ENCODE measurements at regions not wholly inside any gene's neighbourhood (a gene's known extent, or its start where the extent isn't known, plus 50 kb on each side); places are given as distances from the start of the nearest gene placed in this dataset.

- FAIRE-seq = no peak
Observed at GRCh38 chr4:141409556-141409955, 188.9 kb downstream of the ZNF330 start.

- FAIRE-seq = no peak
Observed at GRCh38 chr4:141410839-141411238, 190.1 kb downstream of the ZNF330 start.

GRCh38 chr4:141411936-141412335, 191.2 kb downstream of the ZNF330 start:
- FAIRE-seq = no peak

- no peak for FAIRE-seq
Observed at GRCh38 chr4:141413366-141413765, 192.7 kb downstream of the ZNF330 start.

- no peak for FAIRE-seq
Observed at GRCh38 chr4:141415651-141416050, 195.0 kb downstream of the ZNF330 start.

- FAIRE-seq = no peak
Observed at GRCh38 chr4:141416219-141416618, 195.5 kb downstream of the ZNF330 start.

GRCh38 chr4:141416677-141417363, 196.1 kb downstream of the ZNF330 start:
- no peak for FAIRE-seq

GRCh38 chr4:141417387-141417786, 196.7 kb downstream of the ZNF330 start:
- no peak for FAIRE-seq

- no peak for FAIRE-seq
Observed at GRCh38 chr4:141425124-141425523, 204.4 kb downstream of the ZNF330 start.

- no peak for FAIRE-seq
Observed at GRCh38 chr4:141427726-141428296, 207.1 kb downstream of the ZNF330 start.

GRCh38 chr4:141429933-141430332, 206.4 kb upstream of the IL15 start:
- FAIRE-seq = no peak

GRCh38 chr4:141430686-141431085, 205.7 kb upstream of the IL15 start:
- FAIRE-seq = no peak

- FAIRE-seq = no peak
Observed at GRCh38 chr4:141432000-141432712, 204.2 kb upstream of the IL15 start.

- no peak for FAIRE-seq
Observed at GRCh38 chr4:141435446-141436225, 200.7 kb upstream of the IL15 start.

- no peak for FAIRE-seq
Observed at GRCh38 chr4:141439223-141439622, 197.2 kb upstream of the IL15 start.

GRCh38 chr4:141447761-141448160, 188.6 kb upstream of the IL15 start:
- no peak for FAIRE-seq

GRCh38 chr4:141448490-141448889, 187.9 kb upstream of the IL15 start:
- FAIRE-seq = no peak

- no peak for FAIRE-seq
Observed at GRCh38 chr4:141449927-141450326, 186.5 kb upstream of the IL15 start.

- FAIRE-seq = no peak
Observed at GRCh38 chr4:141455651-141456050, 180.7 kb upstream of the IL15 start.

- no peak for FAIRE-seq
Observed at GRCh38 chr4:141457653-141458052, 178.7 kb upstream of the IL15 start.

- no peak for FAIRE-seq
Observed at GRCh38 chr4:141458501-141458900, 177.9 kb upstream of the IL15 start.

GRCh38 chr4:141459020-141459419, 177.4 kb upstream of the IL15 start:
- no peak for FAIRE-seq

- FAIRE-seq = no peak
Observed at GRCh38 chr4:141462361-141462760, 174.0 kb upstream of the IL15 start.

GRCh38 chr4:141463678-141464077, 172.7 kb upstream of the IL15 start:
- no peak for FAIRE-seq

Data from islet of Langerhans (tissue), 1 donor.